ENCODE measurements at regions not wholly inside any gene's neighbourhood (a gene's known extent, or its start where the extent isn't known, plus 50 kb on each side); places are given as distances from the start of the nearest gene placed in this dataset.

GRCh38 chr5:159844267-159845121 is 71.8 kb upstream of the ADRA1B start:
- Mint-ChIP-seq H3K4me1 (ENCODE audit: low read depth) (no peaks in the 10 kb centered on the region), H3K27ac (no peak overlapping the region), H3K9me3 (no peaks in the 10 kb centered on the region), H3K4me3 (no peak overlapping the region), H3K27me3 (ENCODE audit: low read depth) (peaks cover 6% of the 10 kb centered on the region), H3K36me3 (ENCODE audit: low read depth) (no peaks in the 10 kb centered on the region)
- DNase-seq (ENCODE audit: low spot score): no peak

GRCh38 chr5:159849437-159850083 is 66.7 kb upstream of the ADRA1B start:
- DNase-seq (ENCODE audit: low spot score): no peak
- no peaks in the 10 kb centered on the region for H3K36me3 Mint-ChIP-seq (ENCODE audit: low read depth)
- no peak overlapping the region for H3K4me3 Mint-ChIP-seq
- H3K27me3 Mint-ChIP-seq (ENCODE audit: low read depth): no peaks in the 10 kb centered on the region
- no peak overlapping the region for H3K27ac Mint-ChIP-seq
- H3K9me3 Mint-ChIP-seq: no peaks in the 10 kb centered on the region
- no peaks in the 10 kb centered on the region for H3K4me1 Mint-ChIP-seq (ENCODE audit: low read depth)

- Mint-ChIP-seq H3K27me3 (ENCODE audit: low read depth) (no peaks in the 10 kb centered on the region), H3K4me1 (ENCODE audit: low read depth) (no peaks in the 10 kb centered on the region), H3K4me3 (no peak overlapping the region), H3K36me3 (ENCODE audit: low read depth) (no peaks in the 10 kb centered on the region), H3K9me3 (no peaks in the 10 kb centered on the region), H3K27ac (no peak overlapping the region)
- no peak for DNase-seq (ENCODE audit: low spot score)
These were observed 66.1 kb upstream of the ADRA1B start for GRCh38 chr5:159850160-159850559.

- H3K9me3 Mint-ChIP-seq: no peaks in the 10 kb centered on the region
- no peak for DNase-seq (ENCODE audit: low spot score)
- no peaks in the 10 kb centered on the region for H3K36me3 Mint-ChIP-seq (ENCODE audit: low read depth)
- H3K4me3 Mint-ChIP-seq: no peak overlapping the region
- H3K27me3 Mint-ChIP-seq (ENCODE audit: low read depth): no peaks in the 10 kb centered on the region
- no peak overlapping the region for H3K27ac Mint-ChIP-seq
- no peaks in the 10 kb centered on the region for H3K4me1 Mint-ChIP-seq (ENCODE audit: low read depth)
These were observed 65.2 kb upstream of the ADRA1B start for GRCh38 chr5:159851053-159851452.

GRCh38 chr5:159854916-159855315 is 61.4 kb upstream of the ADRA1B start:
- H3K27me3 Mint-ChIP-seq (ENCODE audit: low read depth): peaks cover 1% of the 10 kb centered on the region
- H3K9me3 Mint-ChIP-seq: no peaks in the 10 kb centered on the region
- no peak overlapping the region for H3K27ac Mint-ChIP-seq
- no peaks in the 10 kb centered on the region for H3K4me1 Mint-ChIP-seq (ENCODE audit: low read depth)
- no peak overlapping the region for H3K4me3 Mint-ChIP-seq
- no peaks in the 10 kb centered on the region for H3K36me3 Mint-ChIP-seq (ENCODE audit: low read depth)
- DNase-seq (ENCODE audit: low spot score): no peak

- H3K36me3 Mint-ChIP-seq (ENCODE audit: low read depth): no peaks in the 10 kb centered on the region
- H3K27ac Mint-ChIP-seq: no peak overlapping the region
- no peak overlapping the region for H3K4me3 Mint-ChIP-seq
These were observed 60.6 kb upstream of the ADRA1B start for GRCh38 chr5:159855476-159856191.

GRCh38 chr5:159858871-159859270 is 57.4 kb upstream of the ADRA1B start:
- DNase-seq (ENCODE audit: low spot score): no peak
- H3K36me3 Mint-ChIP-seq (ENCODE audit: low read depth): no peaks in the 10 kb centered on the region
- H3K4me3 Mint-ChIP-seq: no peak overlapping the region

More at GRCh38 chr5:159855476-159856191, 60.6 kb upstream of the ADRA1B start:
- no peak for DNase-seq (ENCODE audit: low spot score)
- H3K4me1 Mint-ChIP-seq (ENCODE audit: low read depth): no peaks in the 10 kb centered on the region
- H3K27me3 Mint-ChIP-seq (ENCODE audit: low read depth): peaks cover 2% of the 10 kb centered on the region
- H3K9me3 Mint-ChIP-seq: no peaks in the 10 kb centered on the region

GRCh38 chr5:159861086-159861485 is 55.2 kb upstream of the ADRA1B start:
- Mint-ChIP-seq H3K27me3 (ENCODE audit: low read depth) (peaks cover 14% of the 10 kb centered on the region), H3K4me1 (ENCODE audit: low read depth) (peaks cover 2% of the 10 kb centered on the region), H3K27ac (no peak overlapping the region), H3K9me3 (no peaks in the 10 kb centered on the region), H3K36me3 (ENCODE audit: low read depth) (no peaks in the 10 kb centered on the region), H3K4me3 (no peak overlapping the region)
- no peak for DNase-seq (ENCODE audit: low spot score)

More at GRCh38 chr5:159858871-159859270, 57.4 kb upstream of the ADRA1B start:
- Mint-ChIP-seq H3K9me3 (no peaks in the 10 kb centered on the region), H3K4me1 (ENCODE audit: low read depth) (no peaks in the 10 kb centered on the region), H3K27me3 (ENCODE audit: low read depth) (peaks cover 2% of the 10 kb centered on the region), H3K27ac (no peak overlapping the region)

- no peaks in the 10 kb centered on the region for H3K9me3 Mint-ChIP-seq
- no peak overlapping the region for H3K27ac Mint-ChIP-seq
- H3K36me3 Mint-ChIP-seq (ENCODE audit: low read depth): no peaks in the 10 kb centered on the region
- peaks cover 28% of the 10 kb centered on the region for H3K27me3 Mint-ChIP-seq (ENCODE audit: low read depth)
- no peak overlapping the region for H3K4me3 Mint-ChIP-seq
- peaks cover 2% of the 10 kb centered on the region for H3K4me1 Mint-ChIP-seq (ENCODE audit: low read depth)
- DNase-seq (ENCODE audit: low spot score): no peak
These were observed 51.2 kb upstream of the ADRA1B start for GRCh38 chr5:159864885-159865691.

- peaks cover 31% of the 10 kb centered on the region for H3K27me3 Mint-ChIP-seq (ENCODE audit: low read depth)
- no peaks in the 10 kb centered on the region for H3K9me3 Mint-ChIP-seq
- no peak overlapping the region for H3K27ac Mint-ChIP-seq
- H3K4me1 Mint-ChIP-seq (ENCODE audit: low read depth): peaks cover 2% of the 10 kb centered on the region
- no peak overlapping the region for H3K4me3 Mint-ChIP-seq
- H3K36me3 Mint-ChIP-seq (ENCODE audit: low read depth): no peaks in the 10 kb centered on the region
- DNase-seq (ENCODE audit: low spot score): no peak
These were observed 50.2 kb upstream of the ADRA1B start for GRCh38 chr5:159866093-159866492.
